ENCODE measurements at regions not wholly inside any gene's neighbourhood (a gene's known extent, or its start where the extent isn't known, plus 50 kb on each side); places are given as distances from the start of the nearest gene placed in this dataset.
"Not testable (repeated sequence)": the region's sequence is repeated elsewhere in the genome, so short reads cannot be mapped to it uniquely, and the experiment has no call there.

- no peak for DNase-seq (ENCODE audit: low spot score)
Observed at GRCh38 chr10:58068809-58069208, 198.9 kb downstream of the IPMK start.

GRCh38 chr10:58066979-58067378 is 200.7 kb downstream of the IPMK start:
- no peak for DNase-seq (ENCODE audit: low spot score)

- DNase-seq (ENCODE audit: low spot score) = no peak
Observed at GRCh38 chr10:58066126-58066525, 201.6 kb downstream of the IPMK start.

GRCh38 chr10:58065529-58065815 is 202.2 kb downstream of the IPMK start:
- DNase-seq (ENCODE audit: low spot score) = no peak

- no peak for DNase-seq (ENCODE audit: low spot score)
Observed at GRCh38 chr10:58064714-58065528, 202.8 kb downstream of the IPMK start.

GRCh38 chr10:58063861-58064480 is 203.7 kb downstream of the IPMK start:
- DNase-seq (ENCODE audit: low spot score) = no peak

GRCh38 chr10:58058683-58059082 is 209.0 kb downstream of the IPMK start:
- not testable (repeated sequence) for DNase-seq (ENCODE audit: low spot score)

- DNase-seq (ENCODE audit: low spot score) = no peak
Observed at GRCh38 chr10:58054881-58055280, 212.8 kb downstream of the IPMK start.

GRCh38 chr10:58052772-58053171 is 214.9 kb downstream of the IPMK start:
- DNase-seq (ENCODE audit: low spot score) = no peak

GRCh38 chr10:58050575-58050974 is 217.1 kb downstream of the IPMK start:
- no peak for DNase-seq (ENCODE audit: low spot score)

- no peak for DNase-seq (ENCODE audit: low spot score)
Observed at GRCh38 chr10:58048936-58049335, 218.8 kb downstream of the IPMK start.

GRCh38 chr10:58044072-58044471 is 223.6 kb downstream of the IPMK start:
- DNase-seq (ENCODE audit: low spot score) = no peak

GRCh38 chr10:58041901-58042300 is 225.8 kb downstream of the IPMK start:
- DNase-seq (ENCODE audit: low spot score) = no peak

- DNase-seq (ENCODE audit: low spot score) = no peak
Observed at GRCh38 chr10:58030208-58030607, 237.5 kb downstream of the IPMK start.

GRCh38 chr10:58028597-58029366 is 238.9 kb downstream of the IPMK start:
- no peak for DNase-seq (ENCODE audit: low spot score)

GRCh38 chr10:58027426-58027825 is 240.3 kb downstream of the IPMK start:
- no peak for DNase-seq (ENCODE audit: low spot score)

GRCh38 chr10:58026036-58026435 is 241.7 kb downstream of the IPMK start:
- DNase-seq (ENCODE audit: low spot score) = no peak

GRCh38 chr10:58023341-58024073 is 244.2 kb downstream of the IPMK start:
- no peak for DNase-seq (ENCODE audit: low spot score)

GRCh38 chr10:58019863-58020537 is 247.7 kb downstream of the IPMK start:
- DNase-seq (ENCODE audit: low spot score) = no peak

GRCh38 chr10:58017719-58018367 is 249.9 kb downstream of the IPMK start:
- no peak for DNase-seq (ENCODE audit: low spot score)

GRCh38 chr10:58016614-58017013 is 251.1 kb downstream of the IPMK start:
- no peak for DNase-seq (ENCODE audit: low spot score)
